AML-193 (cell line): ENCODE measurements at regions not wholly inside any gene's neighbourhood (a gene's known extent, or its start where the extent isn't known, plus 50 kb on each side); places are given as distances from the start of the nearest gene placed in this dataset.
"Not testable (repeated sequence)": the region's sequence is repeated elsewhere in the genome, so short reads cannot be mapped to it uniquely, and the experiment has no call there.

Source experiments
- DNase-seq, 2 experiments: peaks; one replicate each; lab custom pipeline; 2025; lab: John Stamatoyannopoulos, UW

DNA sequence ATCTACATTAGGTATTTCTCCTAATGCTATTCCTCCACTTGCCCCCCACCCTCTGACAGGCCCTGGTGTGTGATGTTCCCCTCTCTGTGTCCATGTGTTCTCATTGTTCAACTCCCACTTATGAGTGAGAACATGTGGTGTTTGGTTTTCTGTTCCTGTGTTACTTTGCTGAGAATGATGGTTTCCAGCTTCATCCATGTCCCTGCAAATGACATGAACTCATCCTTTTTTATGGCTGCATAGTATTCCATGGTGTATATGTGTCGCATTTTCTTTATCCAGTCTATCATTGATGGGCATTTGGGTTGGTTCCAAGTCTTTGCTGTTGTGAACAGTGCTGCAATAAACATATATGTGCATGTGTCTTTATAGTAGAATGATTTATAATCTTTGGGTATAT is 50.6 kb upstream of the GRHL3 start:
- not testable (repeated sequence) for DNase-seq

DNA sequence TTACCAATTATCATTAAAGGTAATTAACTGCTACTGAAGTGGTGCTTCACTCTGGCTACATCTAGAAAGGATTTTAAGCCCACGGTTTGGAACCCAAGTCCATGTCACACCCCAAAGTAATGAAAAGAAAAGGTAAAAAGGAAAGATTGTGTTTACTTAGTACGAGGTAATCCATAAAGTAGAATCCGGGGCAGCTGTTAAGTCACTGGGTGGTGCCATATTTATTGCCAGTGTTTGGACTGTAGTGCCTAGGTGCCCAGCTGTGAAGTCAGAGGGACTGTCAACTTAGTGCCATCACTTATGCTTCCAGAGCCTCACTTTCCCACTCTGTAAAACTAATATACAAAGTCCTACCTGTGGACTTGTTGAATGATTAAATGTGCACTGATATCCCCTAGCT is 52.2 kb upstream of the GRHL3 start:
- no peak for DNase-seq

DNA sequence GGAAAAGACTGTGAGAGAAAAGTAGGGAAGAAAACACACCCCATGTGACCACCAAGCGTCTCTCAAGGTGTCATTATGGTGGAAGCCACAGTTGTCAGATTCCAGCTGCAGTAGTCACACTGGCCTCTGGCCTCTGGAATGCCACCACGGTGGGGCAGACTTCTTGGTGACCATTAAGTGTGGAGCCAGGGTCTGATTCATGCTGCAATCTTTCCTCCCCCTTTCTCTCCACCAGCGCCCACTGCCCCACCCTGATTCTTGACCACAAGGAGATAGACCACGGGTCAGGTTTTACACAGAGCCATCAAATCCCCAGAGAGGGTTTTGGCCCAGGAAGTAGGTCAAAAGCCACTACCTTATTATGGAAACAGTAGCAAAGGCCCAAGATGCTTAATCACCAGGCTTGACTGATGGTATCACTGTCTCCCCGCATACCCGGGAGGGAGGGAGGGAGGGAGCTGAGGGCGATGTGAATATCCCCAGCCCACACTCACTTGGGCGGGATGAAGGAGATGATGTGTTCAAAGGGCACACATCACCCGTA is 52.7 kb upstream of the GRHL3 start:
- no peak for DNase-seq

DNA sequence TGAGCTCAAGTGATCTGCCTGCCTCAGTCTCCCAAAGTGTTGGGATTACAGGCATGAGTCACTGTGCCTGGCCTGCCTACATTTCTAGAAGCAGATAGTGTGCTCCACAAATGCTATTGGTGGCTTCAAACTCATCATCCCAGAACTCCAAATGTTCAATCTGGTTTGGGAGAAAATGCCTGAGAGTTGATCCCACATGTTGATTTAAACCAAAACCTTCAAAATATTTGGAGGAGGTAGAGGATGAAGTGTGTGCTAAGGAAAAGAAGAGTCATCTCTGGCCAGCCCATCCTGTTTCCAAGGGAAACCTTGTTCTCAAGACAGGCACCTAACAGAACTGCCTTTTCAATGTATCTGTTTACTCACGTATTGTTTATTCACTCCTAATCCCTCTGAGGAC is 55.4 kb upstream of the GRHL3 start:
- no peak for DNase-seq

DNA sequence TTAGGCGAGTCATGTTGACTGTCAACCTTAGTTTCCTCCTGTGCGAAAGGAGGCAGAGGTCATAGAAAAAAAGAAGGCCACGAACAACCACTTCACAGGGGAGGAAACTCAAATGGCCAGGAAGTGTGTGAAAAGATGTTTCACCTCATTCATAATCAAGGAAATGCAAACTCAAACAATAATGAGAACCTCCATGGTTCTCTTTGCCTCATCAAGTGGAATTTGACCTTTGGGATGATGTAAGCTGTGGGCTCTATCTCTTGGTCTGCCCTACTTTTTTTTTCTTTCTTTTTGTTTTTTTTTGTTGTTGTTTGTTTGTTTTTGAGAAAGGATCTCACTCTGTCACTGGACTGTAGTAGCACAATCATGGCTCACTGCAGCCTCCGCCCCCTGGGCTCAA is 55.9 kb upstream of the GRHL3 start:
- DNase-seq: no peak

DNA sequence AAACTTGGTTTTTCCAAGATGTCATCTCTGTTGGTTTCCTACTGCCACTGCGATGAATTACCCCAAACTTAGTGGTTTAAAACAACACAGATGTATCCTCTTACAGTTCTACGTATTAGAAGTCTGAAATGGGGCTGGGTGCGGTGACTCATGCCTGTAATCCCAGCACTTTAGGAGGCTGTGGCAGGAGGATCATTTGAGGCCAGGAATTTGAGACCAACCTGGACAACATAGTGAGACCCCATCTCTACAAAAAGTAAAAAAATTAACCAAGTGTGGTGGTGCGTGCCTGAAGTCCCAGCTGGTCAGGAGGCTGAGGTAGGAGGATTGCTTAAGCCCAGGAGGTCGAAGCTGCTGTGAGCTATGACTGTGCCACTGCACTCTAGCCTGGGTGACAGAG is 57.2 kb upstream of the GRHL3 start:
- DNase-seq: no peak

DNA sequence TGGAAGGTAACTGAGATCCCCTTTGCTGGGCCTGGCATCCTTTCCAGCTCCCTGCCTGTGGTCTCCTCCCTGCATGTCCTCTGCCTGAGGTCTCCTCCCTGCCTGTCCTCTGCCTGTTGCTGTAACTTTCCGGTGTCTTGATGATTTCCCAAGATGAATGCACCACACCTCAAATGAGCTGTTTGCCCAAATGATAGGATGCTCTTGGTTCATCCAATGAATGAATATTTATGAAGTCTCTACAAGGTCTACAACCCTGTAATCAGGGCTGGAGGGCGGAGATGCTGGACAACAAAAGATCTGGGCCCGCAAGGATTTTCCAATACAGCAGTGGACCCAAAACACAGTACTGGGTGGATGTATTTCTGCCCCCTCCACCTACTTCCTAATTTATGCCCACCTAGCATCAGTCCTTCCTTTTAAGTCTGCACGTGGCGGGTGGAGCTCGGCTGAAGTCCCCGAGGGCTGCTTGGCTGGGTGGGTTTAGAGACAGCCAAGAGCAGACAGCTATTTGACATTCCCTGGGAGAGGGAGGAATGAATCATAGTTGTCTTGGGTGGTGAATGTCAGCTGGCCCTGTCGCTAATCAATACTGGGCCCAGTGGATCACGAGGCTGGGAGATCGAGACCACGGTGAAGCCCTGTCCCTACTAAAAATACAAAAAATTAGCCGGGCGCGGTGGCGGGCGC is 60.3 kb upstream of the GRHL3 start:
- no peak for DNase-seq

DNA sequence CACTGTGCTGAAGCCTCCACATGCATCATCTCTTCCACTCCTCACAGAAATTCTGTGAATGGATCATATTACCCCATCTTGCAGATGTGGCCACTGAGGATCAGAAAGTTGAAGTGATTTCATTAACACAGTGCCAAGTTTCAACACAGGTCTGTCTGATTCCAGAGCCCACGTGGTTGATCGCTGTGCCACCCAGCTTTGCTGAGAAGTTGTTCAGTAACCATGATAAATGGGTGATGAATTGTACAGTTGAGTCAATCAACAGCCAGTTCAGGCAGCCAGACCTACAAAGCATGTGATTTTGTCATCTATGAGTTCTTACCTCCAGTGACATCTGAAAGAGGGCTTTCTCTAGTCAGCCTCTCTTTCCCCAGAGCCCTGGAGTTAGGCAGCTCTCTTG is 61.8 kb upstream of the GRHL3 start:
- no peak for DNase-seq

DNA sequence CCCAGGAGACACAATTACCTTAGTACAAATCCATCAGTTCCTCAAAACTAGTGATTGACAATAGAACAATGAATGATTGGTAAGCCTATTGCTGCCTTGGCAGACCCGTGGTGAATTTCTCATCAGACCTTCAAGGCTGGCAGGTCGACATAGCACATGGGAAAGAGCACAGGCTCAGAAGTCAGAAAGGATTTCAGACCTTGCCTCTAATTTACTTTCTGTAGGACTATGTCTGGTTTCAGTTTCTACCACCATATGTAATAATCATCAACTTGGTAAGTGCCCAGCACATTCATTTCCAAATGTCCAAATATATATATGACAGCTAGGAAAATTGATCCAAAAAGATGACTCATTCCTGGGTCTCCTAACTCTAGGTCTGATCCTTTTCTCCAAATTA is 62.5 kb upstream of the GRHL3 start:
- no peak for DNase-seq

DNA sequence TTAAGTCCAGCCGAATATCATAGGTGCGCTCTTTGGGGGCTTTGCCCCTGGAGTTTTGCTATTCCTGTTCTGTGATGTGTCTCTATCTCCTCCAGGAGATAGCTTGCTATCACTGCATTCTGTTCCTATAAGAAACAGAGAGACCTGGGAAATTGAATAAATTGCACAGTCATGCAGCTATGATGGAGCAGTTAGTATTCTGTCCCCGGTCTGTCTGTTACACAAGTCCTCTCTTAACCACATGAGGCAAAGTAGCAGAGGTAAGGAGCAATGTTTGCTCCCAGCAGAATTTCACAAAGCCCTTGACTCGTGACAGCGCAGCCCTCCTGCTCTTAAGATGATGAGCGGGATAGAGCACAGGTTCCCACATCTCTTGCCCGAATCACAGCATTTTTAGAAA is 63.9 kb upstream of the GRHL3 start:
- peak; percentile 37 to 54 for DNase-seq

DNA sequence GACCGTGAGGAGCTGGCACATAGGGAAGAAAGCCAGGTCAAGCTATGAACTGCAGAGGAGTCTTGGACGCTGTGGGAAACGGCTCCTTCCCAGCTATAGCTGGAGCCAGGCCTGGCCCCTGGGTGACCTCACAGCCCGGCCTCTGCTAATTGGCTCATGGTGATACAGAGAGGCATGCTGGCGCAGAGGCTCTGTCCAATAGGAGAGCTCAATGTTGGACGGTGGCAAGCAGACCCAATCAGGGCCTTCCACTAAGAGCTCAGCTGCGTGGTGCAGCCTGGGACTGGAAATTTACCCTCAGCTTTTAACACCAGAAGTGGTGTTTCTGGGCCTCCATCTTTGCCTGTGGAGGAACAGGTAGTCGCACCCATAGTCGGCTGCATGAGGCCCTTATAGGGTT is 64.4 kb upstream of the GRHL3 start:
- no peak for DNase-seq

DNA sequence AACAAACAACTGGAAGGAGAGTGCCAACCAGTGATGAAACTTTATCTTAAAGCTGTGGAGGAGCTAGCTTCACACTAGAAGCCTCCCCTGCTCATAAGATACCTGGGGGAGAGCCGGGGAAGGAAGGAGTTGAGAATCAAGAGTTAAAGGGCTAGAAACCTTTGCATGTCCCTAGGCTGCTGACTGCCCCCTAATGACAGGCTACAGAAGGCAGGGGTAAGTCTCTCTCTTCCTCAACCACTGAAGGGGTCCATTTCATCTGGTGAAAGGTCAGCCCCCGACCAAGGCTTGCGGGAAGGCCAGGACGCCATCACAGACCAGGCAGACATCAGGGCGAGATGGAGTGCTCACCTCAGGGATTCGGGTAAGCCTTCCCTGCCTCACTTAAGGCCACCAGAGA is 65.6 kb upstream of the GRHL3 start:
- no peak for DNase-seq

DNA sequence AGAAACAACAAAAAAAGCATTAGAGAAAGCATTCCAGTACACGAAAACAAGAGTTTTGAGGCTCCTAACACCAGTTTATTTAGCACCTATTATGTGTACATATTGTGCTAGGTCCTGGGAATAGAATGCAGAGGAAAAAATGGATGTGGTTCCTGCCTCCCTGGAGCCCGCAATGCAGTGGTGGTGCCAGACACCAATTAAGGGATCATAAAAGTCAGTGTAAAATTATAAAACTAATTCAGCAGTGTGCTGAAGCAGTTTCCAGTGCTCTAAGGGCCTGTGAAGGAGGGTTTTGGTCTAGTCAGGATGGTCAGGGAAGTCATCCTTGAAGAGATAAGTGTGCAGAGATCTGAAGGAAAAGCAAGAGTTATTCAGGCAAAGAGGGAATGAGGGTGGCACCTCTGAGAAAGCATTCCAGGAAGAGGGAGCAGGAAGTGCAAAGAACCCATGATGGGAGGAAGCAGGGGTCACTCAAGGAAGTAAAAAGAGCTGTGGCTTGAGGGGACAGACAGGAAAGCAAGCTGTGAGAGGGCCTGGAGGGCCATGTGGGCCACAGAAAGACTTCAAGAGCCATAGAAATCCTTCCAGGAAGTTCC is 65.2 kb upstream of the IFNLR1 start:
- no peak for DNase-seq

DNA sequence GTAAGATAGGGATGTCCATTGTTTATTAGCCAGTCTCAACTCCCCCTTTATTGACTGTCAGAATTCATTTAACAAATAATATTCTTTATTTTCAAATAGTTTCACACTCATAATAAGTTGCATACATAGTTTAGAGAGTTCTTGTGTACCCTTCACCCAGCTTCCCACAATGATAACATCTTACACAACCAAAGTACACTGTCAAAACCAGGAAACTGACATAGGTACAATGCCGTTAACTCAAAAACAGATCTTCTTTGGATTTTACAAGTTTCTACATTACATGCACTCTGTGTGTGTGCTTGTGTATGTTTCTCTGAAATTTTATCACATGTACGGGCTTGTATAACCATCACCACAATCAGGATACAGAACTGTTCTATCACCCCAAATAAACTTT is 64.4 kb upstream of the IFNLR1 start:
- DNase-seq: no peak

DNA sequence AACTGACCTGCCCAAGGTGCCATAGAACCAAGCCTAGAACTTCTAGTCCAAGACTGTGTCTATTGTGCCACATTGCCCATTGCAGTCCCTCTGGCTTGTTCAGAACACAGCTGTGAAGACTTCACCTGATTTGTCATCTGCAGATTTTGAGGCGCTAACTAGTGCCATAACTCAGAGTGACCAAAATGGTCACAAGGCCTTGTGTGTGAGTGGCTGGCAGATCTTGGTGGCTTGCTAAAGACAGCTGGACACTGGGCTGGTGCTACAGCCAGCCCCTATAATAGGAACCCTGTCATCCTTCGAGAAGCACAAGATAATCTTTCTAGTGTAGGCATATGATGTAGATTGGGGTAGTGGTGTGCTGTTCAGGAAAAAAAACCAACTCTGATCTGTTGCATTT is 63.7 kb upstream of the IFNLR1 start:
- no peak for DNase-seq

DNA sequence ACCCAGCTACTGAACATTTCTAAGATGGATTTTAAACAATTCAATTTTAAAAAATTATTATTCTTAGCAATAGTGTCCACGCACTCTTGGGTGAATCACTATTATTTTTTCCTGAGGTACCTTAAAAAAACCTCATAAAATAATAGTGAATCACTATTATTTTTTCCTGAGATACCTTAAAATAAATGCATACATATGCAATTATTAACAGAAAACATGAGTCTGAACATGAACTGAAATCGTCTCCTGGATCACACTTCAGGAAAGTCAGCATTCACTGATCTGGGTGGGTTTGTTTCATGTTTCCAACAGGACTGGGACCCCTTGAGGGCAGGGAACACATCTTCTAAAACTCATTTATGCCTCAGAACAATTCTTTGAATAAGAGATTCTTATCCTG is 63.1 kb upstream of the IFNLR1 start:
- no peak for DNase-seq

DNA sequence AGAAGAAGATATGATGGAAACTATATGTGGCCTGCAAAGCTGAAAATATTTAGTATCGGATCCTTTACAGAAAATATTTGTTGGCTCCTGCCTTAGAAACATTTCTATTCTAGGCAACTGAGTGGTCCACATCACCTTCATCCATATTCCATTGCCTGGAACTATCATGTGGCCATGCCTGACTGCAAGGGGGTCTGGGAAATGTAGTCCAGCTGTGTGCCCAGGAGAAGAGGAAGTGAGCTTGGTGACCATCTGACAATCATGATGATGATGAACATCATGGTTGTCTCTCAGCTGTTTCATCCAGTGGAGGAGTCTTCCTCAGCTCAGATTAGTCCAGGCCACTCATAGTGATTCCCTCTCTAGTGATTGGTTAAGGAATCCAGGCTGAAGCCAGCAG is 61.8 kb upstream of the IFNLR1 start:
- DNase-seq: peak in 1 of 2 experiments; percentile 12

DNA sequence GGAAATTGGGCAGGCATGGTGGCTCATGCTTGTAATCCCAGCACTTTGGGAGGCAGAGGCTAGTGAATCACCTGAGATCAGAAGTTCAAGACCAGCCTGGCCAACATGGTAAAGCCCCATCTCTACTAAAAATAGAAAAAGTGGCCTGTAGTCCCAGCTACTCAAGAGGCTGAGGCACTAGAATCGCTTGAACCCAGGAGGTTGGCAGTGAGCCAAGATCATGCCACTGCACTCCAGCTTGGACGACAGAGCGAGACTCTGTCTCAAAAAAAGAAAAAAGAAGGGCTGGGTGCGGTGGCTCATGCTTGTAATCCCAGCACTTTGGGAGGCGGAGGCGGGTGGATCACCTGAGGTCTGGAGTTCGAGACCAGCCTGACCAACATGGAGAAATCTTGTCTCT is 60.2 kb upstream of the IFNLR1 start:
- not testable (repeated sequence) for DNase-seq

DNA sequence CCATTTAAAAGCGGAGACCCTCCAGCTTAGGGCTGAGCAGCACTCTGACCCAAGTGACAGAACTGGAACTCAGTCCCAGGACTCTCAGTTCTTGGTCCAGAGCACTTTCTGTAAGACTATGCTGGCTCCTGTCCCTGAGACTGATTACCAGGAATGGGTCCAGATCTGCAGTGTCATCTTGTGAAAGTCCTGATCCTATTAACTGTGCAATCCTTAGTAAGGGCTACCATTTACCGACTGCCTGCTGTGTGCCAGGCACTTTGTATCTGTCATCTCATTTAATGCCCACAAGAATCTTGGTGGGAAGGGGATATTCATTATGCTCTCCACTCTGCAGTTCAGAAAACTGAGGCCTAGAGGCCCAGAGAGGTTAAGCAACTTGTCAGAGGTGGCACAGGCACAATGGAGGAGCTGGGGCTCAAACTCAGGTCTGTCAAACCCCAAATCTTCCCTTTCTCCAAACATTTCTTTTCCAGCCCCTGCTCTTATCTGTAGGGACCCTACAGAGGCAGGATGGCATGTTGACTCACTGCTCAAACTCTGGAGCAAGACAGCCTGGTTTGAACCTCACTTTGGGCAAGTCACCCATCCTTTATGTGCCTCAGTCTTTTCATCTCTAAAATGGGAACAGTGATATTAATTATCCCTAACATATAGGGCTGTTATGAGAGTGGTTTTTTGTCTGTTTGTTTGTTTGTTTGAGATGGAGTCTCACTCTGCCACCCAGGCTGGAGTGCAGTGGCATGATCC is 57.6 kb upstream of the IFNLR1 start:
- no peak for DNase-seq

DNA sequence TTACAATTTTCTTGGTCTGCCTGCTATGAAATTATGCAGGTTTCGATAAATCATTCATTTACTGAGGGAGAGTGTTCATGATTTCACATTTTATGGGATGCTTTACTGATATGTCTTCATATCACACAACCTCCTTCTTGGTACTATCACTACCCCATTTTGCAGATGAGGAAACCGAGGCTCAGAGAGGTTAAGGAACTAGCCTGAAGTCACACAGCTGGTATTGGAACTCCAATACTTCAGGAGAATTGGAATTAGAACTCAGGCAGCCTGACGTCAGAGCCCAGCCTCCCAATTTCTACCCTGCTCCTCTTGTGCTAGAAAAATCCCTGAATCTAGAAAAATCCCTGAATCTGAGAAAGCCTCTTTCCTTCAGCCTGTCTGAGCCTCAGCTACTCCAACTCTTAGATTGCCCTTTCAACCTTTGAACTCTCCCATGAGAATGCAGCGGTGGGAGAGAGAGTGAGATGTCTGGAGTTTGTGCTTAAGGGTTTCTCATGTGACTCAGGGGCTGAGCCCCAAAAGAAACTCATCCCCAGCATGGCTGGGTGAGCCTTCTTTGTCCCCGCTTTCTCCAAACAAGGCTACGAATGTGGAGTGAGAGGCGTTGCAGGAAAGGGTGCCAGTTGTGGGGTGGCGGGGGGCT is 50.8 kb upstream of the IFNLR1 start:
- DNase-seq: no peak

DNA sequence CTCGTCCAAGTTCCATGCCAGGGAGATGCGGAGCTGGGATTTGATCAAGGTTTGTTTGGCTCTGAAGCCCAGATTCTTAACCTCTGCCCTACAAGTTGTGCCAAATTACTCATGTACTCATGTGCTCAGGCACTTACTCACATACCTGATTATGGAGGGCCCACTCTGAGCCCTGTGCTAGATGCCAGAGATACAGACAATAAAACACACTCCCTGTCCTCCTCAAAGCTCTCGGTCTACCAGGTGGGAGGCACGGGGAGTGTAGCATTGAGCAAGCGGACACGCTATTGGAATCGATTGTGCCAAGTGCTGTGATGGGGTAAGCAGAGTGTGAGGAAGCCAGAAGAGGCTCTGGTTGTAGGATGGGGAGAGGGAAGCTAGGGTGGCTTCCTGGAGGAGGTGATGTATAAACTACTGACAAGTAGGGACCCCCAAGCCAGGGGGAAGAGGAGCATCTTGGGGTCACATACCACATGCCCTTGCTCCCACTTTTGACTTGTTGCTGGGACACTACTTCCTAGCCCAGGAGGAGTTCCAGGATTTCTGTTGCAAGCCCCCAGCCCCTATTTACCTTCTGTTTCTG is 49.8 kb upstream of the IFNLR1 start:
- DNase-seq: no peak
